Endothelial cell of umbilical vein (primary cell): ENCODE measurements at regions not wholly inside any gene's neighbourhood (a gene's known extent, or its start where the extent isn't known, plus 50 kb on each side); places are given as distances from the start of the nearest gene placed in this dataset.

Source experiments
- FOS ChIP-seq: IDR thresholded peaks from 2 replicates; pipeline ENCODE4 v1.6.1; 2011; ENCODE audit warnings: mild to moderate bottlenecking, low read length, moderate library complexity, borderline replicate concordance; ENCODE audit not compliant: insufficient read depth
- POLR2A ChIP-seq: IDR thresholded peaks from 2 replicates; pipeline ENCODE4 v1.6.1; 2012; ENCODE audit warnings: low read depth, mild to moderate bottlenecking, control low read depth, low read length
- POLR2AphosphoS5 ChIP-seq: IDR thresholded peaks from 2 replicates; pipeline ENCODE4 v1.6.1; 2012; ENCODE audit warnings: low read depth, mild to moderate bottlenecking, control low read depth, low read length, moderate library complexity; ENCODE audit not compliant: insufficient read depth
- TF ChIP-seq, protein P1 (sequence below), 2 donors: IDR thresholded peaks; 1 replicate in 1 of 2; 2 replicates in 1 of 2; pipeline ENCODE4 v1.5.1; 2011; ENCODE audit warnings: low read length in 2 of 2, mild to moderate bottlenecking in 2 of 2, moderate library complexity in 2 of 2, control low read depth in 1 of 2, inconsistent platforms in 1 of 2, low read depth in 1 of 2; ENCODE audit not compliant: insufficient read depth in 1 of 2; ENCODE audit errors: extremely low read depth in 1 of 2

DNA sequence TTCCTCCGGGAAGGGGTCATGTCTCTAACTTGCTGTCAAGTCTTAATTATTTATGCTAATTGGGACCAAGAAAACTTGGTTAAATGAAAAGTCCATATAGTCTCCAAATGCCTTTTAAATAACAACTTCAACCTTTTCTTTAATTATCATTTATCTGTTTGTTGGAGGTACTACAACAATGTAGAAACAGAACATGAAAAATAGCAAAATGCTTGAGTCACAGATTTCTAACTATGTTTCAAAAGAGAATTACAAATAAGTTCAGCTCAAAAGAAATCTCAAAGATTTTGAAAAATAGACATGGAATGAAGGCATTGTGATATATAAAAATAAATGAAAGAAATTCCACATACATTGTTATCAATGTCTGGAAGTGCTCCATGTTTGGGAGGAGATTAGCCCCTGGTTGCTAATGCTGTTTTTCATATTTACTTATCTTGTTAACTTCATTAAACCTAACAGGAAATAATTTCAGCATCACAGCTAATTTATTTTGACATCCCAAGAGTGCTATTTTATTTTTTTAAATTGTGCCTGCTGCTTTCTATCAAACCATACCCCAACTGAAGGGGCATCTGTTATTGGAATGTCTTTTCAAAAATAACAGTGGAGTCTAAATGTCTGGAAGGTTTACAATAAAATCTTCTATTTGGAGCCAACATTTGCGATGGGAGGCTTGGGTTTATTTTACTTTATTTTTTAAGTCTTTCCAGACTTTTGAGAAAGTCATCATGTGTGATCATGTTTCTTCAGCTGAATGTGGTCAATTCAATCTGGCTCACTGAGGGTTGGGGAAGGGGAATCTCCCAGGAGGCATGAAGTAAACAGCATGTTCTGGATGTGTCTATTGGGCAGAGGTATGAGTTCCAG, 53.1 kb upstream of the ANKRD55 start:
- TF ChIP-seq, protein P1, sequence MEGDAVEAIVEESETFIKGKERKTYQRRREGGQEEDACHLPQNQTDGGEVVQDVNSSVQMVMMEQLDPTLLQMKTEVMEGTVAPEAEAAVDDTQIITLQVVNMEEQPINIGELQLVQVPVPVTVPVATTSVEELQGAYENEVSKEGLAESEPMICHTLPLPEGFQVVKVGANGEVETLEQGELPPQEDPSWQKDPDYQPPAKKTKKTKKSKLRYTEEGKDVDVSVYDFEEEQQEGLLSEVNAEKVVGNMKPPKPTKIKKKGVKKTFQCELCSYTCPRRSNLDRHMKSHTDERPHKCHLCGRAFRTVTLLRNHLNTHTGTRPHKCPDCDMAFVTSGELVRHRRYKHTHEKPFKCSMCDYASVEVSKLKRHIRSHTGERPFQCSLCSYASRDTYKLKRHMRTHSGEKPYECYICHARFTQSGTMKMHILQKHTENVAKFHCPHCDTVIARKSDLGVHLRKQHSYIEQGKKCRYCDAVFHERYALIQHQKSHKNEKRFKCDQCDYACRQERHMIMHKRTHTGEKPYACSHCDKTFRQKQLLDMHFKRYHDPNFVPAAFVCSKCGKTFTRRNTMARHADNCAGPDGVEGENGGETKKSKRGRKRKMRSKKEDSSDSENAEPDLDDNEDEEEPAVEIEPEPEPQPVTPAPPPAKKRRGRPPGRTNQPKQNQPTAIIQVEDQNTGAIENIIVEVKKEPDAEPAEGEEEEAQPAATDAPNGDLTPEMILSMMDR (IDR thresholded peaks at IDR 0.05; ENCODE audit: extremely low read depth in 1 of 2, insufficient read depth in 1 of 2, low read depth in 1 of 2, low read length in 2 of 2), result no peak
- no peak for TF ChIP-seq POLR2A
- no peak for TF ChIP-seq POLR2AphosphoS5
- TF ChIP-seq FOS, result no peak
